H1 (cell line): ENCODE measurements at regions not wholly inside any gene's neighbourhood (a gene's known extent, or its start where the extent isn't known, plus 50 kb on each side); places are given as distances from the start of the nearest gene placed in this dataset.

Source experiments
- CHD7 ChIP-seq: fragments of 300-600 bp; sonication (generic); IDR thresholded peaks from 2 replicates; pipeline ENCODE4 v1.7.1; 2012; ENCODE audit warnings: low read length, moderate library complexity, mild to moderate bottlenecking, inconsistent platforms; ENCODE audit not compliant: insufficient replicate concordance
- SUZ12 ChIP-seq: fragments of 200-600 bp; sonication (generic); IDR thresholded peaks from 2 replicates; pipeline ENCODE4 v1.6.1; 2012; ENCODE audit warnings: mild to moderate bottlenecking, inconsistent platforms, low read length, moderate library complexity, mixed read lengths

DNA sequence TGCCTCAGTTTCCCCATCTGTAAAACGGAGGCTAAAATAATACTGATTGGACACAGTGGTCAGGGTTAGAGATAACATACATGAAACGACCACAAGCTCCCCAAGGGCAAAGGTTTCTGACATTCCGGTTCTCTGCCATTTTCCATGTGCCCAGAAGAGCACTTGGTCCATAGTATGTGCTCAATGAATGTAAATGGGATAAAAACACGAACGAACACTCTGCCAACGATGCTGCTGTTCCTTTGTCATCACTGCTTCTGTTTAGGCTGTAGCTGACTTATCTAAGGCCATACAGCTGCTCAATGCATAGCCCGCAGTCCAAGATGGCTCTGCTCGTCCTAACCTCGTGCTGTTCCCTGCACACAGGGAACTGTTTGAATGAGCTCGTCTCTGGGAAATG lies 102.0 kb downstream of the RMI2 start (continued):
- TF ChIP-seq CHD7, result no peak
- no peak for TF ChIP-seq SUZ12
